ENCODE measurements at regions not wholly inside any gene's neighbourhood (a gene's known extent, or its start where the extent isn't known, plus 50 kb on each side); places are given as distances from the start of the nearest gene placed in this dataset.

DNA sequence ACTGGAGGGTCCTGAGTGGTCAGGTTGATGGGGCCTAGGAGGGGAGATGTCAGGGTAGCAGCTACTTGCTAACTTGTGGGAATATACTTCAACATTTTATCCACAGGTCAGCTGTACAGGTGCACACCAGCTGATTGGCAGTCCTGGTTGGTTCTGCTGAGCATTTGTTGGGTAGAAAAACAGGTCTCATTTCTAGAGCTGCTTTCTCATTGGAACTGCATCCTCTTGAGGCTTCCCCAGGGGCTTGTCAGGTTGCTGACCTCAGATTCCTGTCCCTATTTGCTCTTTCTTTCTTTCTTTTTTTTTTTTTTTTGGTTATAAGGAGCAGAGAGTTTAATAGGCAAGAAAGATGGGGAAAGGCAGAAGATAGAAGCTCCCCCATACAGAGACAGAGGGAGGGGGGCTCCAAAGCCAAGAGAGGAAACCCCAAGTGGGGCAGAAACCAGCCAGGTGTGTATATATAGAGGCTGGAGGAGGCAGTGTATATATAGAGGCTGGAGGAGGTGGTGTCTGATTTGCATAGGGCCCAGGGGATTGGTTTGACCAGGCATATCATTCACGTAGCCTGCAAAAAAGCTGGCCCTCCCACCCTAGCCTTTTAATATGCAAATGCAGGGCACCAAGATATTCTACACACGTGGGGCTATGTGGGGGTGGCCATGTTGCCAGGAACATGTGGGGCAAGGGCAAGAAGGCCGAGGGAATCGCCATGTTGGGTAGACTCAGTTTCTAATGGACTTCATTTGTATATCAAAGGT, 57.3 kb upstream of the STUM start:
- no peak for TF ChIP-seq CTCF (CRISPR knock-in tag; IDR thresholded peaks at IDR 0.05)
- TF ChIP-seq TAF1 (CRISPR knock-in tag; IDR thresholded peaks at IDR 0.05): no peak
- TF ChIP-seq ZNF879 (CRISPR knock-in tag; IDR thresholded peaks at IDR 0.05): no peak
- TF ChIP-seq ELF4 (CRISPR knock-in tag; IDR thresholded peaks at IDR 0.05; ENCODE audit: borderline replicate concordance): no peak
- TF ChIP-seq NPAS2 (CRISPR knock-in tag; IDR thresholded peaks at IDR 0.05; ENCODE audit: borderline replicate concordance): no peak
- TF ChIP-seq EEA1 (CRISPR knock-in tag; IDR thresholded peaks at IDR 0.05; ENCODE audit: borderline replicate concordance): no peak
- TF ChIP-seq POLR2A (IDR thresholded peaks at IDR 0.05; ENCODE audit: insufficient read depth in 1 of 2, low read depth in 2 of 2, low read length in 2 of 2): no peak
- TF ChIP-seq, protein P1, sequence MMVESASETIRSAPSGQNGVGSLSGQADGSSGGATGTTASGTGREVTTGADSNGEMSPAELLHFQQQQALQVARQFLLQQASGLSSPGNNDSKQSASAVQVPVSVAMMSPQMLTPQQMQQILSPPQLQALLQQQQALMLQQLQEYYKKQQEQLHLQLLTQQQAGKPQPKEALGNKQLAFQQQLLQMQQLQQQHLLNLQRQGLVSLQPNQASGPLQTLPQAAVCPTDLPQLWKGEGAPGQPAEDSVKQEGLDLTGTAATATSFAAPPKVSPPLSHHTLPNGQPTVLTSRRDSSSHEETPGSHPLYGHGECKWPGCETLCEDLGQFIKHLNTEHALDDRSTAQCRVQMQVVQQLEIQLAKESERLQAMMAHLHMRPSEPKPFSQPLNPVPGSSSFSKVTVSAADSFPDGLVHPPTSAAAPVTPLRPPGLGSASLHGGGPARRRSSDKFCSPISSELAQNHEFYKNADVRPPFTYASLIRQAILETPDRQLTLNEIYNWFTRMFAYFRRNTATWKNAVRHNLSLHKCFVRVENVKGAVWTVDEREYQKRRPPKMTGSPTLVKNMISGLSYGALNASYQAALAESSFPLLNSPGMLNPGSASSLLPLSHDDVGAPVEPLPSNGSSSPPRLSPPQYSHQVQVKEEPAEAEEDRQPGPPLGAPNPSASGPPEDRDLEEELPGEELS (CRISPR knock-in tag; IDR thresholded peaks at IDR 0.05): no peak
- TF ChIP-seq SALL2 (CRISPR knock-in tag; IDR thresholded peaks at IDR 0.05): no peak
- TF ChIP-seq PHF8 (CRISPR knock-in tag; IDR thresholded peaks at IDR 0.05): no peak
- TF ChIP-seq TARDBP (CRISPR knock-in tag; IDR thresholded peaks at IDR 0.05): no peak
- no peak for TF ChIP-seq ZNF292 (CRISPR knock-in tag; IDR thresholded peaks at IDR 0.05; ENCODE audit: borderline replicate concordance, low read depth)
- TF ChIP-seq ZNF792 (CRISPR knock-in tag; IDR thresholded peaks at IDR 0.05): no peak
- no peak for TF ChIP-seq CREM (IDR thresholded peaks at IDR 0.05)
- TF ChIP-seq CREM (CRISPR knock-in tag; IDR thresholded peaks at IDR 0.05): no peak
